GM21529 (cell line): ENCODE measurements at regions not wholly inside any gene's neighbourhood (a gene's known extent, or its start where the extent isn't known, plus 50 kb on each side); places are given as distances from the start of the nearest gene placed in this dataset.

Experiments
- ATAC-seq: cut with Tn5 transposase; IDR thresholded peaks from one replicate; pipeline ENCODE4 v1.9.1; 2021; ENCODE audit not compliant: unreplicated experiment

DNA sequence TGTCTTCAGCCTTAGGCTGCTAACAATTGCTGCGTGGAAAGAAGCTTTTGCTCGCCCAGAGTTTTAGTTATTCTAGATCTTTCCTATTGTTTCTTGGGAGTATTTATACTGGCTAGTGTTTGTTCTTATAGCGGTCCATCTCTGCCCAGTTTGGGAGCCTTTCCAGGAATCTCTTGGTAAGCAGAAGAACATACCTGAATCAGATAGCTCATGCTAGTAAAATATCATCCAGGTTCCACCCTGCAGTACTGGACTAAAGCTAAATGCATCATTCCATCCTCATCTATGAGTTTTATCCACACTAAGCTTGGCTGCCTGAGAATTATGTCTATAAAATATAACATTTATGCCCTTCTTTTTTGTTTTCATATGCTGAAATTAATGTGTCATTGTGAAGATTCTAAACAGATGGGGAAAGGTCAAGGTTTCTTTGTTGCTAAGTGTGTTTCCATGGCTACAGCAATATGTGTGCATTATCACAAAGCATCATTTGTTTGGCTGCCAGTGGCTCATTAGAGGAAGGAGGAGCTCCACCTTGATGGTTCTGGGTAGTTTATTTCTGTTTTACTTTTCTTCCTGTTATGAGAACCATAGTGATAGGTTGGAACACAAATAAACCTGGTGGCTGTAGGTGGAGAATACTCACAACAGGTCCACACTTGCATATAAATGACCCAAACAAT lies 182.8 kb downstream of the PIK3C3 start:
- ATAC-seq = no peak

DNA sequence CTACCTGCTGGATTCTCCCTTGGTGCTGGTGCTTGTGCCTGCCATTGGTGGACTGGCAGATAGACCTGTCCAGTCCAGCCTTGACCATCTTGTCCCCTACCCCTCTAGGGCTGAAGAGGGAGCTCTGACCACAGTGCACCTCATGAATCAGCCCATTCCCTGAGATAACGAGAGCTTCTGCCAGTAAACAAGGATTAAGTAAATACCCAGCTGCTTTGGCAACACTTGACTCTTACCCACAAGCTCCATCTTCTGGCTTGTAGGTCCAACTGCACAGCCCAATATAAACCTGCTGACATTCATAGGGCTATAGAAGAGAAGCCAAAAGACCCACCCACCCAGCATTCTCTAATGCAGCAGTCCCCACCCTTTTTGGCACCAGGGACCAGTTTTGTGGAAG lies 186.4 kb downstream of the PIK3C3 start:
- no peak for ATAC-seq

DNA sequence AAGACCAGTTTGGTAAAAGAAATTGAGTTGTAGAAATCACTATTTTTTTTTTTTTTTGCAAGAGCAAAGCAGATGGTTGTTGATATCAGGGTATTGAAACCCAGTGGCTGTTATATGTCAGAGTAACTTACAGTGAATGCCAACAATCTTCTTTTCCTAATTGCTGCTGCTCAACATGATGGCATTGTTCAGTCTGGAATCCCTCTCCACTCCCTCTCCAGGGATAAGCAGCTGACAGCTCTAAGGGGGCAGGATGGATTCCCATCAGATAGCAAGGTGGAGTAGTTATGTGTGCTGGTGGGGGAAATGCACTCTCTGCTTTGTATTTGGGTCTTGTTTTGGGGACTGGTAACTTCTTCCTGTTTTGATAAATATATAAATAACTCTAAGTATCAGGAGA lies 200.0 kb downstream of the PIK3C3 start:
- no peak for ATAC-seq

DNA sequence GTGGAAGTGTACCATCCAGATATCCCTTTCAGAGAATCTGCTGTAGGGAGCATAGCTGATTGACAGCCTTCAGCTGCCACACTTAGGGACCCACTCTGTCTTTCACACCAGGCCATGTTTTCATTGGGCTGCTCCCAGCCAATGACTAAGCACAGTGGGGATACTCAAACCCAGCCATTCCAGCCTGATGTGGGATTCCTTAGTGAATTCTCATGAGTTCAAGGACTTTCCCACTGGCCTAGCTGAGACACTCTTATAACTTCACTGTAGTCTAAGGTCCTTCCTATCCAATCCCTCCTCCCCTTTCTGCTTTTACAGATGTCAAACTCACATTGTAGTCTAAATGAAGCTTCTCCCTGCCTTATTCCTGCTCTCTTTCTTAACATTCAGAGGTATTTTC lies 201.2 kb downstream of the PIK3C3 start:
- no peak for ATAC-seq

DNA sequence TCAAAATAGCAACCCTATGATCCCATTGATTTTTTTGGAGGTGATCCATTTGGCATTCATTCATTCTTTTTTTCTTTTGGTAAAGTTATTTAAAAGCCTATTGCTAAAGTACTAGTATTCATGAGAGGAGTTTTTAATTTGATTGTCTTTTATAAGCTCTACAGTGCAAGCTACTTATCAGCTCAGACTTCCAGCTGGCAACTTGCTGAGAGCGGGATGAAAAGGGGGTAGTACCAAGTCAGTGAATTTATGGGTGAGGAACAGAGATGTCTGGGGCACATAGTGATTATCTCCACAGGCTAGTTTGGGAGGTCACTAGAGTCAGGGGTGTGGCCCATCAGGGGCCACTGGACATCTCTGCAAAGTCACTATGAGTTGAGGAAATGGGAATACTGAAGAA lies 202.4 kb downstream of the PIK3C3 start:
- ATAC-seq = no peak

DNA sequence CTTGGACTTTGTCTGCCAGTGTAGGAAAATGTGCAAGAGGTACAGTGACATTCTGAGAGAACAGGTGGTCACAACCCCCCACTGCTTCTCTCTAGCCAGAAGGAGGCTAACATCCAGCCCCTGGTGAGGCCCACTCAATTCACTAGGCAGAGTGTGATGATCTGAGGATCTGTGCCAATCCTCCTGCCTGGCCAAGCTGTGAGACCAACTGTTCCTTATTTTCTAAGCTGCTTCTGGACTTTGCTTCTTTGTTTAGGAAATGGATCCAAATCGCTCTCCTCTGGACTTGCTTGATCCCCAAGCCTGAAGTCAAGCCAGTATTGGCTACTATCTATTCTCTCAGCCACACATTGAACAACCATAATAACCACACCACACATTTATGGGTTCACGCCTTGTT lies 202.8 kb downstream of the PIK3C3 start:
- ATAC-seq = no peak

DNA sequence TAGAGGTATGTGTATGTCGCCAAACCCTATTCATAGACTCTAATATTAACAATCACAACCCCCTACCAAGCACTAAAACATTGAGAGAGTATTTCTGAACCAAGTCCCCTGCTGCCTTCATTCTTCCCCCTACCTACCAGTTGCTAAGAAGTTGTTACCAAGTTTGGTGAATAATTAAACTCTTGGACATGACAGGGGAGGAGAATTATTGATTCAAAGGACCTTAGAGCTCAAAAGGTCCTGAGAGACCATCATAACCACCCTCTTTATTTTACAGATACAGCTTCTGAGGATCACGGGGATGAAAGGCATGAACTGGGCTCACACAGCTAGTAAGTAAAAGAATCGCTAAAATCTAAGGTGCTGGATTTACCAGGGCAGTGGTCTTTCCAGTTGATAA lies 204.1 kb downstream of the PIK3C3 start:
- ATAC-seq = no peak

DNA sequence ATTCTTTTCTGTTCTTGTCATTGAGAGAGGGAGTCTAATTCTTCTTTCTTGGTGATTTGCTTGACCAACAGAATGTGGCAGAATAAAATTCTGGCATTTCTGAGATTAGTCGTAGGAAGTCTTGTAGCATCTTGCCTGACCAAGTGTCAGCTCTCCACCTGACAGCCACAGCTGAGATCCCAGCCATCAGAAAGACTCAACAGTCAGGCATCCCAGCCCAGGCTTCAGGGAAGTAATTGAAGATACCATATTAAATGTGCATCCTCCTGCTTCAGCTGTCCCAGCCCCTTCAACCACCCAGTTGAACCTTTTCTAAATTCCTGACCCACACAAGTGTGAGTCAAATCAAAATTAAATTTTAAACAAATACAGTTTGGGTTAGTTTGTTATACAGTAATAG lies 208.3 kb downstream of the PIK3C3 start:
- no peak for ATAC-seq

DNA sequence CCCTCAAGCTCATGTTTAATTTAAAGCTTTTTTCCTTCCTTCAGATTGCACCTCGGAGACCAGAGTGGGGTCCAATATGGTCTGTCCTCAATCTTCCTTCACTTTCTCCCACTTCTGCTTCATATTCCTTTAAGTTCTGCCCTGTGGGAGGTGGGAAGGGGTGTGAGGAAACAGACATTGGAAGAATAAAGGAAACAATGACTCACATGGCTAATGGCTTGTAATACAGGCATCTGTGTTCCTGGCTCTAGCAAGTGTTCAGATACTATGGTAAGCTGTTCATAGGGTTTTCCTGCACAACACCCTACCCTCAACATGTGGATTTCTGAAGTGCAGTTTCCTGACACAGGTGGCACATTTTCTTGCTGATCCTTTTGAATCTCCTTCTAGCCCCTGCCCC lies 209.5 kb downstream of the PIK3C3 start:
- no peak for ATAC-seq

DNA sequence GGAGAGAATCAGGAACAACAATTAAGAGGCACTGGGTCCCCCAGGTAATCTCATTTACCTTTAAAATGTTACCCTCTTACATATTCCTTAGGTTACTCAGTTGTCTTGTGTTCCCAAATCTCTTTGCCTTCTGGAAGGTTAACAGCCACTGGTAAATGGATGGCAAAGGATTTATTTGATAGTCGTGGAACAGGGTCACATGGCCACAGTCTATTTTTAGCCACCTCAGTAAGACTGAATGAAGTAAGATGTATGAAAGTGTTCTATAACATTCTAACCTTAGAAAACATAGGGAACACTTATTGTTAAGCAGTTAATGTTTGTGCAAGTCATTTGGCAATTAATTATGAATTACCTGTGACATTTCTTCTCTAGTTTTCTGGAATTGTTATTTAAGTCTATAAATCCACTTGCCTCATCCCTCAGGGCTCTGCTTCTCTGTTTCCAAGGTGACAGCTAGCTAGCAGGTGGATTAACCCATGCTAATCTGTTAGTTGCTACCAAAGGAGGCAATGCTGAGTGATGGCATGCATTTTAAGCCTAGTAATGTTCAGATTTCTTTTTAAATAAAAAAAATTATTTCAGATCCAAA lies 211.0 kb downstream of the PIK3C3 start:
- ATAC-seq = no peak

DNA sequence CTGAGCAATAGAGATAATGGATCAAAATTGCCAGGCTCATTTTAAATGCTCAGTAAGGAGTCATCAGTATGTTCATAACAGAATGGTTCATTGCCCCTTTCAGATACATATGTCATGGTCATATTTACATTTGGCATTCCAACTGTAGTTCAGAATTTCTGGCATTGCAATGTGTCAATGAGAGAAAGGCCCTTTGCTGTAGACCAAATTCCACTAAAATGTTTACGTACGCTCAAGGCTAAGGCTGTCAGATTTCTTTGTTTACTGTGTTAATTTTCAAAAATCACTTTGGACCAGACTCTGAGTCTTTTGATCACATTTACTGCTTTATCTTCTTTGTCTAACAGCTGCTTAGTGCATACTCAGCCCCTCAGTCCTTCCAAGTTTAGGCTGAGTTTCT lies 213.5 kb downstream of the PIK3C3 start:
- ATAC-seq = no peak

DNA sequence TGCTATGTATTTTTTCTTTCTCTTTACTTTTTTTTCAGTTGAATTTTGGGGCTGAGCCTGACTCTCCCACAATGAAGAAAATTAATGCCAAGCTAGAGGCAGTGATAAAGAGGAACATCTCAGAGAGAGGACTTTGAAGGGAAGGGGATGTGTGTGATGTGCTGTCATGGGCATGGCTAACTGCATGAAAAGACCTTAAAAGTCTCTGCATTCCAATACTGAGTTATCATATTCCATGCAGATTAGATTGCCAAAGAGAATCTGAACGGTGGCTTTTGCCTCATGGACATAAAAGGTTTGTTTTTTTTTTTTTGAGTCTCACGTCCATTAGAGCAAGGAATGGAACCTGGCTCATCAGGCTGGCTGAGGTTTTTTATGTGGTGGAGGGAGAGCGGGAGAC lies 213.9 kb downstream of the PIK3C3 start:
- no peak for ATAC-seq

DNA sequence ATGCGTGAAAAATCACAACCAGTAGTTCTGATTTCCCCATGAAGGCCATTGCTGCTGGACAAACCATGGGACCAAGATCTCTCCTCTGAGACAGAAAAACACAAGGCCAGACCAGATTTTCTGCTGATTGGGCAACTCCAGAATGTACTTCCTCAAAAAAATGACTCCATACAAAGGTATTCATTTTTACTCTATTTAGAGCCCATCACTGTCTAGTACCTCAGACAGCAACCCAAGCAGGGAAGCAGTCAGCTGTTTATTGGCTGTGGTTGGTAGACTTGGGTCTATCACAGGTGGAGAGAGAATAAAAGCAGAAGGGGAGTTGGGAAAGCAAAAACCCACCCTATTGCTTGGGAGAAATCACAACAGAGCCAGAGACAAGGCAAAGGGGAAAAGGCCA lies 219.9 kb downstream of the PIK3C3 start:
- no peak for ATAC-seq

DNA sequence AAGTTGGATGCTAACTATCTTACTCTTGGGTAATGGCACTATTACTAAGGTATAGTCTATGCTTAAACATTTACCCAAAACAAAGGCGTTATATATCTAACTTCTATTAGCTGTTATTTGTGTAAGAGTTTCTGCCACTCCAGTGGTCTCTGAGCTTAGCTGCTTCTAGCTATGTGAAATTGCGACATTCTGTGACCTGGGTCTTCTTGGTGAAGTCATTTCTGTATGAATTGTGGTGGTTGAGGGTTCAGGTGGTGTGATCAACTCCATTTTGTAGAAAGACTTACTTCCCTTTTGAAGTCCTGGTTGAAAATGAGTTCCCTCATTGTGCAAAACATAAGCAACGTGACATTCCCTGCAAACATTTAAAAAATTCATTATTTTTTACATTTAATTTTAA lies 221.6 kb downstream of the PIK3C3 start:
- ATAC-seq = no peak

DNA sequence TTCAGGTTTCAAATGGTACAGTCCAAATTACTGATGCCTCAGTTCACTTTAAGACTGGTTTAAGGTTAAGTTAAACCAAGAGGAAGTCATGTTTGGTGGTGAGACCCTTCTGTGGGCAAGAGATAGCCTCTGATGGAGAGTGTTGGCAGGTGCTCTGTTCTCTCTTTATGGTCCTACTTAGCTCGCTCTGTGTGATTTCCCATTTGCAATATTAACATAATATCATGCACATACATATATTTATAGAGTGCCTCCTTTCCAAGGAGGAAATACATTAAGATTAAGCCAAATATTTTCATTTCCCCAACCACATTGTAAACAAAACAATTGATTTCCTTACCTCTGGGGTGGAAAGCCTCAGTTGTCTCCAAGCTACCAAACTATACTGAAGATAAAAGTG lies 222.4 kb downstream of the PIK3C3 start:
- ATAC-seq = no peak

DNA sequence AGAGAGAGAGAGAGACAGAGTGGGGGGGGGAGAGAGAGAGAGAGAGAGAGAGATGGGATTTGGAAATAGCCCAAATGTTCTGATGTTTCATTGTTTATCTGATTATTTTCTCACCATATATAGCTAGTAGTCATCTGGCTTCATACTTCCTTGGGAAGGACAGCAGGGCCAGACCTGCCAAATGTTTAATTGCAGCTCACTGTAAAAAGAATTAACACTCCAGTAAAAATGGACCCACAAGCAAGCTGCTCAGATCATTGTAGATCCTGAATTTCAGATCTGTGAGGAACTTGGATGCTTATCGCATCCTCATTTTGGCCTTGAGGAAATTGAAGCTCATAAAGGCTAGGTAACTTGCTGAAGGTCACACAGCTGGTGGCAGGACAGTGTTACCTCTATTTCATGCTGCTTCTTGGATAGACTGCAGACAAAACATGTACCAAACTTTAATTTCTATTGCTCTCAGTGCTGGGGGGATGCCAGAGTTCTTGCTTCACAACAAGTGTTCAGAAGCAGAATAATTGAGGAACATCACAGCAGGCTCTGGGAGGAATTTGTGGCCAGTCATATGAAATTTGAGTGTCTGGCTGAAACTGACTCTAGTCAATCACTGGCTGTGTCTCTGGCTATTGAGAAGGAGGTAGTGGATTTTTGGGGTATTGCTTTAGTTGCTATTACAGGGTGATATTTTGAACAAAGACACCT lies 223.5 kb downstream of the PIK3C3 start:
- no peak for ATAC-seq

DNA sequence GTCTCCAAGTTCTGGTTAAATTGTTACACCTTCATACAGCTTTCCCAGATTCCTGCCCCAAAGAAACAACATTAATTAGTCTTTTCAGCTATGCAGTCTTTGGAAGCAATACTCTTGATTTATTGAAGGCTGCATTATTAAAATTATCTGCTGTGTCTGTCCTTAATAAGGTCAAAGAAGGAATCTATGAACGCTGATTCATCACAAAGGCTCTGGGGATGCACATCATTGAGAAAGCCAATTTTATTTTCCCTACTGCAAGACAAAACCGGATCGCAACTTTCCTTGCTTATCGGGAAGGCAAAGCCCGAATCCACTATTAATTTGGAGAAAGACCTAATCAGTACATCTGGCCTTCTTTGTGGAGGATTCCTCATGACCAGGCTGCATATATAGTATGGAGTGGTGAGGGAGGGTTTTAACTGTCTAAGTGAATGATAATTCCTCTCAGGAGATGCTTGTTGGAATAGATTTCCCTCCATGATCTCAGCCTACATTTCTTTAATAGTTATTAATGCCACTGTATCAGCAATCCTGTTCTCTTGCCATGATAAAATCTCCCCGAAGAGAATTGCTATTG lies 224.6 kb downstream of the PIK3C3 start:
- no peak for ATAC-seq

DNA sequence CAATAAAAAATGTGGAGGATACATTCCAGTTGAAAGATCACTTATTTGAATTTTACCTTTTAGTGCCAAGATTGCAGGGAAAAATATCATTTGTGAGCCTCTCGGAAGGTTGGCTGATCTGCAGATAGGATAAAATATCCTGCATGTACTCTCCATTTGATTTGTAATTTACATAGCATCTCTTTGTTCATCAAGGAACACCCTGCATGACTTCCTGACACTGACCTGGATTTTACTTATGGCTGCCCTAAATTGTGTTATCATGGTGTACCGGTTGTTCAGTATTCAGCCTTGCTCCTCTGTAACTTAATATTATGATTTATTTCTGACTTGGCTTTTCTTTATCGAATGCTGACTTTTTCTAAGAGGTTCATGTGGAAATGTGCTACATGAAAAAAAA lies 226.4 kb downstream of the PIK3C3 start:
- no peak for ATAC-seq

DNA sequence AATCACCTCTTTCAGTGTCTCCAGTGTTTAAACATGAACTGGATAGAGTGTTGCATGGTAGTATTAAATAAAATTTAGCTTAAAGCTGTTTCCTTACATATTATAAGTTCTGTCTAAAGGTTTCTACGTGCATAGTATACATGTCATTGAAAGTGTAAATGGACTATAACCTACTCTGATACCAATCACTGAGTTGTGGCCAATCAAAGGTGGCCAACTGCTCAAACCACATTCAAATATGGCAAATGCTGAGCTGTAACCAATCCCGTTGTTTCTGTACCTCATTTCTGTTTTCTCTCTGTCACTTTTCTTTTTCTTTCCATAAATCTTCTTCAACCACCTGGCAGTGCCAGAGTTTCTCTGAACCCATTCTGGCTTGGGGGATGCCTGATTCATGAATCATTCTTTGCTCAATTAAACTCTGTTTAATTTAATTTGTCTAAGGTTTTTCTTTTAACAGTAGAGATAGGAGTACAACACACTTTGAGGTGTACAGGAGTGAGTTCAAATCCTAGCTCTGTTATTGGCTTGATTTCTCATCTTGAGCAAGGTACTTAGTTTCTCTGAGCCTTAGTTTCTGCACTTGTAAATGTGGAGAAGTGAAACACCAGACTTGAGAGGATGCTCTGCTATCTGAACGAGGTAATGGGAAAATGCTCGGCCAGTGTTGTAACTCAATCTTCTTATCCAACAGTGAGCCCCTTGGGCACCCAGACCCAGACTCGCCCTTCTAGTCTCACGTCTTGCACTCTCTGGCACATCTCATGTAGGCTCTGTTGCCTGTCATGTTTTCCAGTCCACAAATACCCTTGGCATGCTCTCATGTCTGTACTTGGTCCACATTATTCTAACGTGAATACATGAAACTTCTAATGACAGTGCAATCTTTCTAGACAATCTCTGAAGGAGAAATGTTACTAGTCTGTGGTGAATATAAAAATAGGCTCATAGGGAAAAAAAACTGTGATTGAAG lies 228.0 kb downstream of the PIK3C3 start:
- ATAC-seq = no peak

DNA sequence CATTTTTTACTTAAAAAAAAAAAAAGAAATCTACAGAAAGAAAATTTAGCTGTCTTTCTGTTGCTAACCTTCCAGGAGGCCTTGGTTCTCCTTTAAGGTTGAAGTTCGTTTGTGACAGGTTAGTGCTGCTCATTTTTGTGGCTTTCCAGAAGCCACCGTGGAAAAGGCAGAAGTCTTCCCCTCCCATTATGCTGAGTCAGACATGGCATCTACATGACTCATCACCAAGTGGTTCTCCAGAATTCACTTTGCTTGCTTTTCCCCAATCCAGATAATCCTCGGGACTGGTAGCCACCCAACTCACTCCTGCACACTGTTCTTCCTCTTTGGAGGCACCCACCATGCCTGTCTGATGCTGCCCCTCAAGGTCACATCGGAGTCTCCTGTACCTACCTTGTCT lies 228.7 kb downstream of the PIK3C3 start:
- ATAC-seq = no peak
